OCI-LY7 (cell line): ENCODE measurements at regions not wholly inside any gene's neighbourhood (a gene's known extent, or its start where the extent isn't known, plus 50 kb on each side); places are given as distances from the start of the nearest gene placed in this dataset.

ENCODE experiments used
- EZH2phosphoT487 ChIP-seq: fragments of 200-600 bp; sonication (generic); IDR thresholded peaks from 2 replicates; pipeline ENCODE4 v1.6.1; 2018; ENCODE audit warnings: low read depth, borderline replicate concordance, mild to moderate bottlenecking, mixed run types, antibody characterized with exemption, low read length, moderate library complexity, mixed read lengths
- TF ChIP-seq, protein P1 (sequence below): fragments of 200-600 bp; sonication (generic); conservative IDR thresholded peaks from 2 replicates; pipeline ENCODE4 v1.5.1; 2014; ENCODE audit warnings: mild to moderate bottlenecking, antibody characterized with exemption, low read length, moderate library complexity, mixed read lengths

DNA sequence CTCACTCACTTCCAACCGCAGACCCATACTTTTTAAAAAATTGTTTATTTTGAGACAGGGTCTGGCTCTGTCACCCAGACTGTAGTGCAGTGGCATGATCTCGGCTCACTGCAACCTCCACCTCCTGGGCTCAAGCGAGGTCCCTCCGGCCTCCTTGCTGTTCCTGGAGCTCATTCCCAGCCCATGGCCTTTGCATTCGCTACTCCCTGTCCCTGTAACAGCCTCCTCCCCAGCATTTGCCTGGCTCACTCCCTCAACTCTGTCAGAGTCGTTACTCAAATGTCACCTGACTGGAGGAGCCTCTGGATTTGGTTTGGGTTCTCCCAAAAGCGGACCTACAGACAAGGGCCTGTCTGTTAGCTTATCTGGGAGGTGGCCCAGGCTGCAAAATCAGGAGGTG lies 432.6 kb upstream of the PROK2 start:
- TF ChIP-seq, protein P1, sequence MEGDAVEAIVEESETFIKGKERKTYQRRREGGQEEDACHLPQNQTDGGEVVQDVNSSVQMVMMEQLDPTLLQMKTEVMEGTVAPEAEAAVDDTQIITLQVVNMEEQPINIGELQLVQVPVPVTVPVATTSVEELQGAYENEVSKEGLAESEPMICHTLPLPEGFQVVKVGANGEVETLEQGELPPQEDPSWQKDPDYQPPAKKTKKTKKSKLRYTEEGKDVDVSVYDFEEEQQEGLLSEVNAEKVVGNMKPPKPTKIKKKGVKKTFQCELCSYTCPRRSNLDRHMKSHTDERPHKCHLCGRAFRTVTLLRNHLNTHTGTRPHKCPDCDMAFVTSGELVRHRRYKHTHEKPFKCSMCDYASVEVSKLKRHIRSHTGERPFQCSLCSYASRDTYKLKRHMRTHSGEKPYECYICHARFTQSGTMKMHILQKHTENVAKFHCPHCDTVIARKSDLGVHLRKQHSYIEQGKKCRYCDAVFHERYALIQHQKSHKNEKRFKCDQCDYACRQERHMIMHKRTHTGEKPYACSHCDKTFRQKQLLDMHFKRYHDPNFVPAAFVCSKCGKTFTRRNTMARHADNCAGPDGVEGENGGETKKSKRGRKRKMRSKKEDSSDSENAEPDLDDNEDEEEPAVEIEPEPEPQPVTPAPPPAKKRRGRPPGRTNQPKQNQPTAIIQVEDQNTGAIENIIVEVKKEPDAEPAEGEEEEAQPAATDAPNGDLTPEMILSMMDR, result no peak
- no peak for TF ChIP-seq EZH2phosphoT487
